Keratinocyte (primary cell): ENCODE measurements at regions not wholly inside any gene's neighbourhood (a gene's known extent, or its start where the extent isn't known, plus 50 kb on each side); places are given as distances from the start of the nearest gene placed in this dataset.

Experiments used
- EZH2 ChIP-seq: IDR thresholded peaks from one replicate; pipeline ENCODE4 v1.6.1; 2012; ENCODE audit warnings: inconsistent platforms, mild to moderate bottlenecking, low read length, moderate library complexity
- TF ChIP-seq, protein P1 (sequence below), 3 experiments: IDR thresholded peaks in 1 of 3; conservative IDR thresholded peaks in 1 of 3; optimal IDR thresholded peaks in 1 of 3; 2 replicates in 2 of 3; 3 replicates in 1 of 3; pipeline versions ENCODE3 to v1.5.1; 2011; ENCODE audit warnings: low read length in 3 of 3, mild to moderate bottlenecking in 3 of 3, moderate library complexity in 2 of 3, control low read depth in 1 of 3, inconsistent platforms in 1 of 3; ENCODE audit not compliant: insufficient read depth in 2 of 3; ENCODE audit errors: extremely low read depth in 1 of 3

DNA sequence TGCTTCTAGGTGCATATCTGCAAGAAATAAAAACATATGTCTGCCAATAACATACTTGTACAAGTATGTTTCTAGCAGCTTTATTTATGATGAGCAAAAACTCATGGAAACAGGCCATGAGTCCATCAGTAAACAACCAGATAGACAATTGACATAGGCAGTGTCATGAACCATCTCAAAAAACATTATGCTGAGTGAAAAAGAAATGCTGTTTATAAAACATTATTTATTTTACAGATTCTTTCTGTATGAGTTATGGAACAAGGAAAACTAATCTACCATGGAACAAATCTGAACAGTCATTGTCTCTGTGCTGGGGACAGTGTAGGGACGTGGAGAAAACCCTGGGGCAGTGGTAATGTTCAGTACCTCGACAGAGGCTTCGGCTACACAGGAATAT, 283.9 kb downstream of the UQCRFS1 start:
- TF ChIP-seq, protein P1, sequence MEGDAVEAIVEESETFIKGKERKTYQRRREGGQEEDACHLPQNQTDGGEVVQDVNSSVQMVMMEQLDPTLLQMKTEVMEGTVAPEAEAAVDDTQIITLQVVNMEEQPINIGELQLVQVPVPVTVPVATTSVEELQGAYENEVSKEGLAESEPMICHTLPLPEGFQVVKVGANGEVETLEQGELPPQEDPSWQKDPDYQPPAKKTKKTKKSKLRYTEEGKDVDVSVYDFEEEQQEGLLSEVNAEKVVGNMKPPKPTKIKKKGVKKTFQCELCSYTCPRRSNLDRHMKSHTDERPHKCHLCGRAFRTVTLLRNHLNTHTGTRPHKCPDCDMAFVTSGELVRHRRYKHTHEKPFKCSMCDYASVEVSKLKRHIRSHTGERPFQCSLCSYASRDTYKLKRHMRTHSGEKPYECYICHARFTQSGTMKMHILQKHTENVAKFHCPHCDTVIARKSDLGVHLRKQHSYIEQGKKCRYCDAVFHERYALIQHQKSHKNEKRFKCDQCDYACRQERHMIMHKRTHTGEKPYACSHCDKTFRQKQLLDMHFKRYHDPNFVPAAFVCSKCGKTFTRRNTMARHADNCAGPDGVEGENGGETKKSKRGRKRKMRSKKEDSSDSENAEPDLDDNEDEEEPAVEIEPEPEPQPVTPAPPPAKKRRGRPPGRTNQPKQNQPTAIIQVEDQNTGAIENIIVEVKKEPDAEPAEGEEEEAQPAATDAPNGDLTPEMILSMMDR (optimal IDR thresholded peaks at IDR 0.05 in 1 of 3, IDR thresholded peaks at IDR 0.05 in 1 of 3, conservative IDR thresholded peaks at IDR 0.05 in 1 of 3; ENCODE audit: extremely low read depth in 1 of 3, insufficient read depth in 2 of 3, low read length in 3 of 3), result no peak
- TF ChIP-seq EZH2, result no peak
